ENCODE measurements at regions not wholly inside any gene's neighbourhood (a gene's known extent, or its start where the extent isn't known, plus 50 kb on each side); places are given as distances from the start of the nearest gene placed in this dataset.
"Not testable (repeated sequence)": the region's sequence is repeated elsewhere in the genome, so short reads cannot be mapped to it uniquely, and the experiment has no call there.

- H3K9me3 ChIP-seq (ENCODE audit: low read length) = no peaks in the 10 kb centered on the region
- H4K20me1 ChIP-seq (ENCODE audit: insufficient read depth) = no peaks in the 10 kb centered on the region
- H2AFZ ChIP-seq (ENCODE audit: low read depth, low read length) = no peak overlapping the region
- no peaks in the 10 kb centered on the region for H3K36me3 ChIP-seq (ENCODE audit: insufficient read depth, low read length)
- no peaks in the 10 kb centered on the region for H3K9me2 ChIP-seq (ENCODE audit: insufficient read depth, low read length)
- H3K9ac ChIP-seq (ENCODE audit: low read length) = no peak overlapping the region
- no peaks in the 10 kb centered on the region for H3F3A ChIP-seq (ENCODE audit: insufficient read depth, low read length, poor library complexity, severe bottlenecking)
- H3K27ac ChIP-seq (ENCODE audit: low read length) = no peak overlapping the region
- H3K79me2 ChIP-seq (replicated peaks; ENCODE audit: insufficient read depth, low read length) = no peaks in the 10 kb centered on the region
- H3K4me2 ChIP-seq (ENCODE audit: low read length) = no peak overlapping the region
- H3K27me3 ChIP-seq (ENCODE audit: insufficient read depth, low read depth, low read length) = no peaks in the 10 kb centered on the region
- no peak for TF ChIP-seq EP300 (conservative IDR thresholded peaks at IDR 0.05; ENCODE audit: poor library complexity, severe bottlenecking)
- no peak for TF ChIP-seq POLR2AphosphoS5 (IDR thresholded peaks at IDR 0.05)
- TF ChIP-seq EZH2 (IDR thresholded peaks at IDR 0.05; ENCODE audit: borderline replicate concordance, insufficient read depth, low read length, poor library complexity, severe bottlenecking) = no peak
- TF ChIP-seq SMC3 (conservative IDR thresholded peaks at IDR 0.05; ENCODE audit: poor library complexity) = no peak
- no peak for TF ChIP-seq MXI1 (conservative IDR thresholded peaks at IDR 0.05; ENCODE audit: poor library complexity, severe bottlenecking)
- TF ChIP-seq REST (IDR thresholded peaks at IDR 0.05; ENCODE audit: borderline replicate concordance) = no peak
- no peak for TF ChIP-seq RAD21 (conservative IDR thresholded peaks at IDR 0.05)
- TF ChIP-seq TAF1 (IDR thresholded peaks at IDR 0.05; ENCODE audit: low read depth) = no peak
- no peak for TF ChIP-seq CTCF (IDR thresholded peaks at IDR 0.05; ENCODE audit: poor library complexity, severe bottlenecking)
- H3K4me3 ChIP-seq (ENCODE audit: low read length) = no peak overlapping the region
Observed at GRCh38 chr1:221962385-221962784, 220.5 kb upstream of the DUSP10 start.

- Histone ChIP-seq H3K9ac (ENCODE audit: low read length) (no peak overlapping the region), H3K27ac (ENCODE audit: low read length) (no peak overlapping the region), H3F3A (ENCODE audit: insufficient read depth, low read length, poor library complexity, severe bottlenecking) (no peaks in the 10 kb centered on the region), H3K36me3 (ENCODE audit: insufficient read depth, low read length) (no peaks in the 10 kb centered on the region), H3K27me3 (ENCODE audit: insufficient read depth, low read depth, low read length) (no peaks in the 10 kb centered on the region), H3K4me3 (ENCODE audit: low read length) (no peak overlapping the region), H4K20me1 (ENCODE audit: insufficient read depth) (no peaks in the 10 kb centered on the region), H3K4me2 (ENCODE audit: low read length) (no peak overlapping the region), H3K9me2 (ENCODE audit: insufficient read depth, low read length) (no peaks in the 10 kb centered on the region), H3K9me3 (ENCODE audit: low read length) (no peaks in the 10 kb centered on the region), H3K79me2 (replicated peaks; ENCODE audit: insufficient read depth, low read length) (no peaks in the 10 kb centered on the region), H2AFZ (ENCODE audit: low read depth, low read length) (no peak overlapping the region)
- no peak for TF ChIP-seq MXI1 (conservative IDR thresholded peaks at IDR 0.05; ENCODE audit: poor library complexity, severe bottlenecking)
Observed at GRCh38 chr1:221961532-221962292, 219.8 kb upstream of the DUSP10 start.

- H2AFZ ChIP-seq (ENCODE audit: low read depth, low read length) = not testable (repeated sequence)
Observed at GRCh38 chr1:221958161-221958562, 216.3 kb upstream of the DUSP10 start.

GRCh38 chr1:221957350-221957749 is 215.5 kb upstream of the DUSP10 start:
- H3K9me2 ChIP-seq (ENCODE audit: insufficient read depth, low read length); H3K27ac ChIP-seq (ENCODE audit: low read length); H3K9ac ChIP-seq (ENCODE audit: low read length); H3K27me3 ChIP-seq (ENCODE audit: insufficient read depth, low read depth, low read length); H3K9me3 ChIP-seq (ENCODE audit: low read length); H3K79me2 ChIP-seq (replicated peaks; ENCODE audit: insufficient read depth, low read length); H3K36me3 ChIP-seq (ENCODE audit: insufficient read depth, low read length); H2AFZ ChIP-seq (ENCODE audit: low read depth, low read length); H3K4me2 ChIP-seq (ENCODE audit: low read length); H4K20me1 ChIP-seq (ENCODE audit: insufficient read depth); H3K4me3 ChIP-seq (ENCODE audit: low read length); H3F3A ChIP-seq (ENCODE audit: insufficient read depth, low read length, poor library complexity, severe bottlenecking): not testable (repeated sequence)

More at GRCh38 chr1:221958161-221958562, 216.3 kb upstream of the DUSP10 start:
- H3K36me3 ChIP-seq (ENCODE audit: insufficient read depth, low read length); H3K79me2 ChIP-seq (replicated peaks; ENCODE audit: insufficient read depth, low read length); H3K9me3 ChIP-seq (ENCODE audit: low read length); H3K9me2 ChIP-seq (ENCODE audit: insufficient read depth, low read length); H3K4me3 ChIP-seq (ENCODE audit: low read length); H3K4me2 ChIP-seq (ENCODE audit: low read length); H4K20me1 ChIP-seq (ENCODE audit: insufficient read depth); H3K27ac ChIP-seq (ENCODE audit: low read length); H3F3A ChIP-seq (ENCODE audit: insufficient read depth, low read length, poor library complexity, severe bottlenecking); H3K9ac ChIP-seq (ENCODE audit: low read length); H3K27me3 ChIP-seq (ENCODE audit: insufficient read depth, low read depth, low read length): not testable (repeated sequence)

Measured in neural cell (in vitro differentiated cells).